HG03066 (cell line): ENCODE measurements at regions not wholly inside any gene's neighbourhood (a gene's known extent, or its start where the extent isn't known, plus 50 kb on each side); places are given as distances from the start of the nearest gene placed in this dataset.

Source experiments
- ATAC-seq: cut with Tn5 transposase; IDR thresholded peaks from one replicate; pipeline ENCODE4 v1.9.1; 2021; ENCODE audit warnings: low read depth; ENCODE audit not compliant: unreplicated experiment

GRCh38 chr2:175478096-175478768 is 296.7 kb upstream of the ATP5MC3 start:
- no peak for ATAC-seq

DNA sequence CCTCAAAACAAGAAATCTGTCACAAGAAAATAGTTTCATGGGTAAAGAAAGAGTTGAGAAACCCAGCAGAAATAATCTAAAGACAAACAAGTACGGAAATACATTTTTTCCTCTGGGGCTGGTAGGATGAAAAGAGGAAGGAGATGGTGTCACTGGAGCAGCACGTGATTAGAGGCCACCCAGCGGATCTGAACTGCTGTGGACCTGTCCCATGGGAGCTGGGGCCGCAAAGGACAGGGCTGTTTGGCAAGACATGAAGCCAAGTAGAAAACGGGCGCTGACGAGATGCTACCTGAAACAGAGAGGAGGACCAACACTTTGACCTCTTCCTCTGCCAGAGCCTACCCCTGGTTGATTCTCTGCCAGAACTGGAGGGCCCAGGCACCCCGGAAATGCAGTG is 295.4 kb upstream of the ATP5MC3 start:
- ATAC-seq = no peak

DNA sequence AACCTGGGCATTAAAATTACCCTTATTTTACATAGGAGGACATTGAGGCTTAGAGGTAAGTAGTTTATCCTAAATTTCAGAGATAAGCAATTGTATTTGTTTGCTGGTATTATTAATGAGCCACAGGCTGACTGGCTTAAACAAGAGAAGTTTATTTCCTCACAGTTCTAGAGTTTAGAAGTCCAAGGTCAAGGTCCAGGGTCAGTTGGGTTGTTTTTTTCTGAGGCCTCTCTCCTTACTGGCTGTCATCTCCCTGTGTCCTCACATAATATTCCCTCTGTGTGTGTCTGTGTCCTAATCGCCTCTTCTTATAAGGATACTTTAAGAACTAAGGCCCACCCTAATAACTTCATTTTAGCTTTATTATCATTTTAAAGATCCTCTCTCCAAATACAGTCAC is 294.9 kb upstream of the ATP5MC3 start:
- ATAC-seq = no peak

DNA sequence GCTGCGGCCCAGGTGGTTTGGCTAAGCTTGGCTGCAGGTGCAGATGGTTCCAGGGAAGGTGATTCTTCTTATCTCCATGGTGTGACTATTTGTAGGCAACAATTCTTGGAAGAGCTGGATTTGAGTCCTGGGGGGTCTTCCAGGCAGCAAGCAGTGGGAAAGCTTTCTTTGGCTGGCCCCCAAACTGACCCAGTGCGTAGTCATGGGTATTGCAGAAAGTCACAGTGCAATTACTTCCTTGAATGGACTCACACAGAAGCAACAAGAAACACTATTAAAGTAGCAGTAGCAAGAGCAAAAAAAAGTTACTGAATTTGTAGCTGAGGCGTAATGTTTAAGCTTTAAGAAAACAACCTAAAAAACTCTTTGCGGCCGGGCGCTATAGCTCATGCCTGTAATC is 293.6 kb upstream of the ATP5MC3 start:
- no peak for ATAC-seq

- ATAC-seq = no peak
Observed at GRCh38 chr2:175468431-175469098, 287.1 kb upstream of the ATP5MC3 start.

GRCh38 chr2:175465101-175465500 is 283.6 kb upstream of the ATP5MC3 start:
- ATAC-seq = no peak

DNA sequence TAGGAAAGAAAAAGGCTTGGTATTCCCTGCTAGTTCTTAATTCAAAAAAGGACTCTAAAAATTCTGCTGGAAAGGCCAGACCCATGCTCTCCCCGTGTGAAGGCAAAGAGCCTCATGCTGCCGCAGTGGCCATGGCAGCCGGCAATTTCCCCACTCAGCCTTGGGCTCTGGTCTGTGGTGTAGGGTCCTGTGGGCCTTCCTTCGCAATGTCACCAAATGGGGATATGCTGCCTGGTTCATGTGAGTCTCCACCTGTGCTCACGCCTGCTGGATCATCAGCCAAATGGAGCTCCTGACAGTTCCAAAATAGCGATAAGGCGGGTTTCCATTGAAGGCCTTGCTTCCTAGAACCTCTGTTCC is 282.8 kb upstream of the ATP5MC3 start:
- no peak for ATAC-seq

GRCh38 chr2:175463589-175464310 is 282.2 kb upstream of the ATP5MC3 start:
- no peak for ATAC-seq

DNA sequence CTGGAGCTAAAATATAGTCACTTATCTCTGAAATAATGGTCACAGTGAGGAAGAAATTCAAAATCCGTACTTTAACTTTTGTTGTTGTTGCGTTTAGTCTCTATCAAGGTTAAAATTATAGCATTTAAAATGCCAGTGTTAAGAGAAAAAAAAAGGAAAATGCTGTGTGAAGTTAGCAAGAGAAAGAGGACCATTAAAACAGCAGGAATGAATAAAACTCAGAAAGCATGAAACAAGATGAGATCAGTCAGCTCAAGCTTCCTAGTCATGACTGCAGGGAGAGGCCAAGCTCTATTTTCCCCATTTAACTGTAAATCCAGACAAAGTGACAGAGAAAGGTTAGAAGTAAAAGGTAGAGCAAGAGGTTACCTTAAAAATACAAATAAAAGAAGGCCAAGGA is 281.7 kb upstream of the ATP5MC3 start:
- ATAC-seq = no peak

DNA sequence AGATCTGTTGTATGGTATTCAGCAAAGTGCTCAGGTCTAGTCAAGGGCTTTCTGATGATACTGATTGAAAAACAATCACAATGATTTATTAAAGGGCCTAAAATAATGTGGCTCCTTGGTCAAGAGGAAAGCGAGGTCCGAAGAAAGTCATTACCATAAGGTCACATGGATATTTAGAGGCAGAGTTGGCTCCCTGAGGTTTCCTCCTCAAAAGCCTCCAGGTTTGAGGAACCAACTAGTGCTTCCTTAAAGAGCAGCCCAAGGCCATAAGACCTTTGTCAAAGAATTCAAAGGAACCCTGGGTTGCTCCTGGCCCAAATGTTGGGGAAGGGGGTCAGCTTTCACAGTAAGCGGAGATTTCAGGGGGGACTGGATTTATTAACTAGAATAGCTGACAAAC is 280.7 kb upstream of the ATP5MC3 start:
- ATAC-seq = no peak

- ATAC-seq = no peak
Observed at GRCh38 chr2:175461839-175462238, 280.3 kb upstream of the ATP5MC3 start.

GRCh38 chr2:175457895-175458448 is 276.5 kb upstream of the ATP5MC3 start:
- ATAC-seq = no peak

DNA sequence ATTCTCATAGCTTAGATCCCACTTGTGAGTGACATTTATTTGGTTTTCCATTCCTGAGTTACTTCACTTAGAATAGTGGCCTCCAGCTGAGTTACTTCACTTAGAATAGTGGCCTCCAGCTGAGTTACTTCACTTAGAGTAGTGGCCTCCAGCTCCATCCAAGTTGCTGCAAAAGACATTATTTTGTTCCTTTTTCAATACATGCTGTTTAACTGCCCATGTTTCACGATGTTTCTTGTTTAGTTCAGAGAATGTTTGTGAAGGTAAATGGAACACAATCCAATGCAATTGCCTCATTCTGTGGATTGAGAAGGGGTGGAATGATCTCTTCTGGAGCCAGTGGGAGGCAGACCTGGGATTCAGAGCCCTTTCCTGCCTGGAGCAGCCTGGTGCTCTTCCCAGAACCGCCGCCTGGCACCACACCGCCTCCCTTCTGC is 273.5 kb upstream of the ATP5MC3 start:
- ATAC-seq = no peak

- no peak for ATAC-seq
Observed at GRCh38 chr2:175450029-175450760, 268.7 kb upstream of the ATP5MC3 start.

- no peak for ATAC-seq
Observed at GRCh38 chr2:175449616-175450015, 268.1 kb upstream of the ATP5MC3 start.

GRCh38 chr2:175446201-175446600 is 264.7 kb upstream of the ATP5MC3 start:
- ATAC-seq = no peak

DNA sequence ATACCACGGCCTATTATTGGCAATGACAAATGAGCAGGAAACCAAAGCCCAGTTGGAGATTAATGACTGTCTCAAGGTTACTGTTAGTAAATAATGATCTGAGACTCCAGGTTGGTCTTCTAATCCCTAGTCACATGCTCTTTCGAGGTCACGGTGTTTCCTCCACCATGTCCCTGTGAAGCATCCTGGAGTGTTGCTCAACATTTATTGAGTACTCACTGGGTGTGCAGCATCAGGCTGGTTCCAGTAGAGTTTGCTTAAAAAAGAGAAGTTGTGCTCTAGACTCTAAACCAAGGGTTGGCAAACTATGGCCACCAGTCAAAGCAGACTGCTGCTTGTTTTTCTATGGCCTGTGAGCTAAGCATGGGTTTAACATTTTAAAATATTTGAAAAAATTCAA is 263.8 kb upstream of the ATP5MC3 start:
- no peak for ATAC-seq

- no peak for ATAC-seq
Observed at GRCh38 chr2:175442441-175442840, 260.9 kb upstream of the ATP5MC3 start.

DNA sequence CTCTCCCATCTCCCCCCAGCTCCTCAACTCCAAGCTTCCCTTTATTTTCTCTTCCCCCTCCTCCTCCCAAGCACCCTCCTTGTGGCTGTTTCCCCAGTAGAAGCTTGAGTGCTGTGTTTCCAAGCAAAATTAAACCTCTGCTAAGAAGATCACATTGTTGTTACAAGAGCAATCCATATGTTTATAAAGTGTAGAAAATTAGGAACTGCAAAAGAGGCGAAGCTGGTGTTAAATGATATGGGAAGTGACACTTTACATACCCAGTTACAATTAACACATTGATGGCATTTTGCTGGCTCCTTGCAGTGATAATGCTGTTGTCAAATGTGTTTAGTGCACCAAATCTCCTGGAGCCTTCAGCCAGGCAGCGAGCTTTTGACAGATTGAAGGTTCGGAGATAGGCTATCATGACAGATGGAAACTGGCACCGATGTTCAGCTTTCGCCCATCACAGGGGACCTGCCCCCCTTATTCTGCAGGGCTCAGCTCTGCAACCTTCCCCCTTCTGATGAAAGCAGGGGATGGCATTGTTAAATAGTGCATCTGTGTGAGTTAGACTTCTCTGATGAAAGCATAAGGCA is 259.8 kb upstream of the ATP5MC3 start:
- ATAC-seq = no peak

GRCh38 chr2:175439416-175439815 is 257.9 kb upstream of the ATP5MC3 start:
- ATAC-seq = no peak

DNA sequence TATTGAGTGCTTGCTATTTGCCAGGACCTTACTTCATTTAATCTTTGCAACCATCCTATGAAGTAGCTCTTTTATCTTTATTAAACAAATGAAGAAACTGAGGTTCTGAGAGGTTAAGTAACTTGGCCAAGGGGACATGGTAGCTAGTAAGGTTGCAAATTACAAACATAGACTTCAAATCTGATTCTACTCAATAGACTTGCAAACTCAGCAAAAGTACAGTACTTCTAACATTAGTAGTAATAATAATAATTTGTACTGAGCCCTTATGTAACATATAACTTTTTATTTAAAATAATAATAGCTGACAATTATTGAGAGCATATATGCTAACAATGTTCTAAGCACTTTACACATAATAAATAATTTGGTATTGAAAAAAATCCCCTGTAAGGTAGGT is 255.7 kb upstream of the ATP5MC3 start:
- no peak for ATAC-seq
